ENCODE measurements at regions not wholly inside any gene's neighbourhood (a gene's known extent, or its start where the extent isn't known, plus 50 kb on each side); places are given as distances from the start of the nearest gene placed in this dataset.

- no peak for TF ChIP-seq POLR2A (IDR thresholded peaks at IDR 0.05)
- TF ChIP-seq CTCF (IDR thresholded peaks at IDR 0.05), result no peak
- DNase-seq (no peak), ATAC-seq (no peak)
- no peak overlapping the region for H3K27ac ChIP-seq
- H3K27me3 ChIP-seq, result no peaks in the 10 kb centered on the region
- no peaks in the 10 kb centered on the region for H3K4me1 ChIP-seq
- no peak overlapping the region for H3K4me3 ChIP-seq
- H3K36me3 ChIP-seq (replicated peaks in 1 of 2; ENCODE audit: insufficient read depth in 1 of 2, low read depth in 2 of 2), result no peaks in the 10 kb centered on the region
- H3K9me3 ChIP-seq, result no peaks in the 10 kb centered on the region
- intact Hi-C loops (cut with DNase I), result no loop called here
- 53 to 66% methylated on average over 5 of the region's 5 CpGs for WGBS, 2 donors
Measured at GRCh38 chr7:131618391-131618790, 62.0 kb upstream of the PODXL start.

DNA sequence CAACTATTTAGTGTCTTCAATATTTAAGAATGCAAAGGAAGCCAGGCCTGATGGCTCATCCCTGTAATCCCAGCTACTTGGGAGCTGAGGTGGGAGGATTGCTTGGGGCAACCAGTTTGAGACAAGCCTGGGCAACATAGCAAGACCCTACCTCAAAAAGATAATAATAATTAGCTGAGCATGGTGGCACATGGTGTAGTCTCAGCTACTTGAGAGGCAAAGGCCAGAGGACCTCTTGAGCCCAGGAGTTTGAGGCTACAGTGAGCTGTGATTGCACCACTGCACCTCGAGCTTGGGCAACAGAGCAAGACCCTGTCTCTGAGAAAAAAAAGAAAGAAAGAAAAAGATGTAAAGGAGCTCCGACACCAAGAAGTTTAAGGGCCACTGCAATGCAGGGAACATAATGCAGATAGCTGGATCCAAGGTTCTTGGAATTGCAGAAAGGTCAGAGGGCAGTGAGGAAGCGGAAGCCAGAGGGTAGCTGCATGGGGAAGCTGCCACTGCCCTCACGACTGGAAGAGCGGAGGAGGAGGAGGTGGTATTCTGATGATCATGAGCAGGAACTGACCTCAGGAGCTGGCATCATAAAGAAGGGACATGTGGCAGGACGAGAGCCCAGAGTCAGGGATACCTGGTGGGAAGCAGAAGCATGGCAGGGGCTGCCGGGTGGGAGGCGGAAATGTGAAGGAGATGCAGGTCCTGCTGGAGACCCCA lies 60.2 kb upstream of the PODXL start:
- Histone ChIP-seq H3K9me3 (no peaks in the 10 kb centered on the region), H3K4me1 (no peaks in the 10 kb centered on the region), H3K4me3 (no peak overlapping the region), H3K27me3 (no peaks in the 10 kb centered on the region), H3K36me3 (replicated peaks in 1 of 2; ENCODE audit: insufficient read depth in 1 of 2, low read depth in 2 of 2) (no peaks in the 10 kb centered on the region), H3K27ac (no peak overlapping the region)
- DNase-seq, result no peak
- WGBS, 2 donors, result 88 to 89% methylated on average over 8 of the region's 8 CpGs
- TF ChIP-seq CTCF (IDR thresholded peaks at IDR 0.05) (no peak), POLR2A (IDR thresholded peaks at IDR 0.05) (no peak)
- no peak for ATAC-seq
- intact Hi-C loops (cut with DNase I), result no loop called here

DNA sequence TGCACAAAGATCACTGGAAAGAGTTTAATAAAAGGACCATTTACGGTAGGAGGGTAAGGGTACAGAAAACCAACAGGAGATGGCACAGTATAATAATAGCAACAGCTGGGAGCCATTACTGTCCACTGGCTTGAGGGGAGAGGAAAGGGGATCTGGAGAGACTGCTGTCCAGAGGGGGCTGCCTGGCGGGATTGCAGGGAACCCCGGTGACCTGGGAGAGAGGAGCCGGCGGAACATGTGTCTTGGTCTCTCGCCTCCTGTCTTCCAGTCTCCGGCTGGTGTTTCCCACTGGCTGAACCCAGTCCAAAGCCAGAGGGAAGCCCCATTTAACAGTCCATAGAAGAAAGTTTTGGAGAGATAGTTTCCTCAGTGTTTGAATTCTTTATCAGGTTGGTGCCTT lies 57.5 kb upstream of the PODXL start:
- ATAC-seq, result no peak
- Histone ChIP-seq H3K27me3 (no peaks in the 10 kb centered on the region), H3K36me3 (replicated peaks in 1 of 2; ENCODE audit: insufficient read depth in 1 of 2, low read depth in 2 of 2) (no peaks in the 10 kb centered on the region), H3K27ac (no peak overlapping the region), H3K4me1 (no peaks in the 10 kb centered on the region), H3K4me3 (no peak overlapping the region), H3K9me3 (no peaks in the 10 kb centered on the region)
- intact Hi-C loops (cut with DNase I), result no loop called here
- 71 to 90% methylated on average over 6 to 7 of the region's 7 CpGs for WGBS, 2 donors
- DNase-seq, result no peak
- no peak for TF ChIP-seq CTCF (IDR thresholded peaks at IDR 0.05)
- no peak for TF ChIP-seq POLR2A (IDR thresholded peaks at IDR 0.05)

- intact Hi-C loops (cut with DNase I), result no loop called here
- no peaks in the 10 kb centered on the region for H3K27me3 ChIP-seq
- no peak overlapping the region for H3K4me3 ChIP-seq
- no peak for DNase-seq
- WGBS, 2 donors, result 94 to 95% methylated on average over 2 to 5 of the region's 5 CpGs
- H3K27ac ChIP-seq, result no peak overlapping the region
- TF ChIP-seq CTCF (IDR thresholded peaks at IDR 0.05) (no peak), POLR2A (IDR thresholded peaks at IDR 0.05) (no peak)
- H3K4me1 ChIP-seq, result no peaks in the 10 kb centered on the region
- no peak for ATAC-seq
- H3K9me3 ChIP-seq, result no peaks in the 10 kb centered on the region
- no peaks in the 10 kb centered on the region for H3K36me3 ChIP-seq (replicated peaks in 1 of 2; ENCODE audit: insufficient read depth in 1 of 2, low read depth in 2 of 2)
Measured at GRCh38 chr7:131610007-131610406, 53.6 kb upstream of the PODXL start.

- Histone ChIP-seq H3K4me3 (no peak overlapping the region), H3K27me3 (no peaks in the 10 kb centered on the region), H3K36me3 (replicated peaks in 1 of 2; ENCODE audit: insufficient read depth in 1 of 2, low read depth in 2 of 2) (no peaks in the 10 kb centered on the region), H3K27ac (no peak overlapping the region), H3K4me1 (no peaks in the 10 kb centered on the region), H3K9me3 (no peaks in the 10 kb centered on the region)
- intact Hi-C loops (cut with DNase I), result no loop called here
- TF ChIP-seq CTCF (IDR thresholded peaks at IDR 0.05), result no peak
- no peak for TF ChIP-seq POLR2A (IDR thresholded peaks at IDR 0.05)
- DNase-seq (no peak), ATAC-seq (no peak)
- WGBS, 2 donors, result 36 to 44% methylated on average over 5 of the region's 5 CpGs
Measured at GRCh38 chr7:131608116-131608500, 51.7 kb upstream of the PODXL start.

Measured in body of pancreas (tissue), 4 donors.